HG02623 (cell line): ENCODE measurements at regions not wholly inside any gene's neighbourhood (a gene's known extent, or its start where the extent isn't known, plus 50 kb on each side); places are given as distances from the start of the nearest gene placed in this dataset.

ENCODE experiments used
- ATAC-seq: cut with Tn5 transposase; IDR thresholded peaks from one replicate; pipeline ENCODE4 v1.9.1; 2021; ENCODE audit warnings: moderate library complexity; ENCODE audit not compliant: unreplicated experiment

DNA sequence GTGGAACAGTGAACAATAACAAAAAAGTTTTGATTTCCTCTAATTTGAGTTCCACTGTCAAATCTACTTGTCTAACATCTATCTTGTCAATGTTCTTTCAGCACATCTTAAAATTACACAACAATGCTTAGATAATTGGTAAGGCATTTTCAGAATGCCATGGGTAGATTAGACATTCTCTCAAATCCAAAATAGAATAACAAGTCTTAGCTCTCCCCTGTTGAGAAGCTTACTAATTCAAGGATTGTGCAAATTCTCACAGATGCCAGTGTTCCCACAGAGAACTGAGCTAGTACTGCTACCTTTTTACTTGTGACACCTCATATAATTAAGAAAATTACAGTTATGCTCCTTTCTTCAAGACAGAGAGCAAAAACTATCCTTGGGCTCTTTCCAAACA lies 2442.0 kb downstream of the PCDH7 start:
- no peak for ATAC-seq

DNA sequence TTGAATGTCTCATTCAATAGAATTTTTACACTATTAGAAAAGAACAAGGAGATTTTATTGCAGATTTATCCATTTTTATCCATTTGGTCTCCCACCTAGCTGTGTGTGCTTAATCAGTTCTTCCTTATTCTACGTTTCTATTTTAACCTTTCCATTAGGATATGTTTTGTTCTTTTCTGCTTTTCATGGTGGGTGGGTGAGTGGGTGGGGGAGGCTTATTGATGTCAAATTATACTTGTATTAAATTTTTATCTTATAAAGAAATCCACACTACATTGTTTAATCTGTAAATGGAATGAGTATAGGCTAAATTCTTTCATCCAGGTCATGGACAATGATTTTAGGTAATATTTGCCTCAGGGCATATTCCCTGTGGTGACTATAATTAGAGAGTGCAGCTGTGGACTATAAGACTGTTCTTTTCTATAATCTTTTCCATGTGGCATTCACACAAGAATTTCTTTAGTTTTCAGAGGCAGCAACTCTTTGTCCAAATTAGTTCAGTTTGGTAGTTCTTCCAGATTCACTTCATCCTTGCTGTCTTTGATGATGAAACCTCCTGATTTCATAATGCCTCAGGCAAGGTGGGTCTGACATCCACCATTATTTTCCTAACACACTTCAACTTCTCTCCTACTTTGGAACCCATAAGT lies 2451.8 kb downstream of the PCDH7 start:
- ATAC-seq = no peak

DNA sequence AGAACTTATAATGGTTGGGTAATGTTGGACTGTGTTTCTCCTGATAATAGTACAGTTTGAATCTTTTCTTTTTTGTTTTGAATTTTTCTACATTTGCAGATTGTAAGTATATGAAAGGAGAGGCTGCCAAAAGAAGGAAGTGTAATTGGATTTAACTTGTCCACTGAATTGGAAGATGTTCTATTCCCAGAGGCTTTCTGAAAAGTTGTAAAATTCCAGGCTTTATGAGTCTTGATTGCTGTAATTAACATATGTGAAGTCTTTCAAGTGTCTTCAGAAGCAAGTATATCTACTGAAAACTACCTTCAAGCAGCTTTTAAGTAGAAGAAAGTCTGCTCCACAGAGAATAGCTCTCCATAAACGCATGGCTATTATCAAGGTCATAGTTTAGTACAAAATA lies 2456.4 kb downstream of the PCDH7 start:
- ATAC-seq = no peak

DNA sequence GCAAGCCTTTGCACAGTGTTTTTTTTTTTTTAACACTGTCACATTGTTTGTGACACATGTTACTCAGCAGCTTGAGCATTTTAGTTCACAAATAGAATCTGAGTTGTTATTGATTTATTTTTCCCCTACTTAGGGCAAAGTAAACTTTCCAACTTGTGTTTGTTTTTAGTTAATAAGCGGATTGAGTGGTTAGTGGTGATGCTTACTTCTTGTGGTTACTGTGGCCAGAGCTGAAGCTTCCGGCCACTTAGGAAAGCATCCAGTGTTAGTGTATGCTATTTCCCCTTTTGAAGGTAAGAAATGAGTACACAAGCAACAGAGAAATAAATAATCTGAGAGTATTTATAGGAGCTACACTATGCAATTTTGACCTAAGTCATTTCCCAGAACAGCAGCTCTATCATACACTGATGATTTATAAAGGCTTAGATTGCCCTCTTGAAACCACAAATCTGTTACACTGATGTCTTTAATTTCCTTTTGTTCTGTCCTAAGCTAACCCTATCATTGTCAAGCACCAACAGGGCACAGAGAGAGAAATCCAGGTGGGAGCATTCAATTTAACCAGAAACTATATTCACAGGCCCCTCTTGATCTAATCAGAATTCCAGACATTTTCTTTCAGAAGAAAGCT lies 2464.6 kb downstream of the PCDH7 start:
- ATAC-seq = peak; percentile 92

DNA sequence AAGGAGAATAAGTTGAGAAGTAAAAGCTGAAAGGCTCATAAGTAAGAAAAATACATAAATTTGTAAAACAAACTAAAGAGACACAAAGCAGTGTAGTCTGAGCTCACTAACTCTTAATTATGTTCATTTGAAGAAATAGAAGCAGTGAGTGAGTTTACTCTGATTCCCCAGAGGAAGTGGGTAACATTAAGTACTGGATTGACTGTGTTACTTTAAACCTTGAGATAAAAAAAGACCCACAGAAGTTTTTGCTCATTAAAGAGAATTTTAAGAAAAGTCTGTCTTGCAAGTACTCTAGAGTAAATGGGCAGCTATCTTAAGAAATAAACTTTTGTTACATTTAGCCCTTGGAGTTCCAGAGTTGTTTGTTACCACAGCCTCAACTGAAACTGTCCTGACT lies 2466.9 kb downstream of the PCDH7 start:
- peak; percentile 47 for ATAC-seq

DNA sequence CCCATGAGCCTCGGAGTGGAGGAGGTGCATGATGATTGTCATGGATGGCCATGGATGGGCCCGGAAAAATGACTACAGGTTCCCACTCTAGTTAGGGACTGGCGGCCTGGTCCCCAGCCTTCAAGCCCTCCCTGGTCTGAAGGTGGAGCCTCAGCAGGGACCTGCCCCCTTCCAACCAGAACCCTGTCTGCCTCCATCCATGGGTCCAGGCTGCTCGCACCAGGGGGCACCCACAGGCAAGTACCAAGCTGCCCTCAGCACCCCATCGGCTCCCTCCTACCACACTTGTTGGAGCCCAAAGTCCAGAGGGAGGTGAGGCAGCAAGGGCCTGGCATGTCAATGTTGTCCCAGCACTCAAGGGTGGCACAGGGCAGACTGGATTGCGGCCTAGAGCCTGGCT lies 2468.6 kb downstream of the PCDH7 start:
- ATAC-seq = no peak

DNA sequence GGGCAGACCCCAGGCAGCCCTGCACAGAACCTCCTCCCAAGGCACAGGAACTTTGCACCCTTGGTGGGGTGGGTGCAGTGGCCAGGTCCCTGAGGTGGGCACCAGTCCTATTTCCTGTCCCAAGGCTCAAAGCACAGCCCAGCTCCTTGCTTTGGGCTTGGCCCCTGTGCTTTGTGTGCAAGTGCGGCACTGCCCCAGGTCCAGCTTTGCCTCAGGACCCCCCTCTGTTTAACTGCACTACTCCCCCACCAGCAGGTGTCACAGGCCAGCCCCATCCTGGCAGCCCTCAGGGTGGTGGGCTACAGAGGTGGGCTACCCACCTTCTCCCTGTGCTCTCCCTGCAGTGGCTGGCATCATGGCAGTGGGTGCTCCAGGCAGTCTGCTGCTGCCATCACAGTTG lies 2469.0 kb downstream of the PCDH7 start:
- no peak for ATAC-seq

DNA sequence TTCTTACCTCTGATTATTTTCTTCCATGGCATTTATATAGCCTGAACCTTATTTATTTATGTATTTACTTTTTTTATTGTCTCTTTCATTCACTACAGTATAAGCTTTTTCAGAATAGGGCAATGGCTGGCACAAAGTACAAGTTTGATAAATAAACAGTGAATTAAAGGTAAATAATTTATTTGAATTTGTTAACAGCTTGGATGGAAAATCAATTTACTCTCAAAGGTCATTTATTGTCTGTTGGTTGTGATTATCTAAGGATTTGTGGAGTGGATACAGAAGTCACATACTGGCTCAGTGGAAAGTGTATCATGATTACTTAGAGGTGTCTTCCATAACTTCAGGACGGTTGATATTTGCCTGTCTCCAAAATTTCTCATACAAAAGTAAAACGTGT lies 2472.9 kb downstream of the PCDH7 start:
- ATAC-seq = no peak

DNA sequence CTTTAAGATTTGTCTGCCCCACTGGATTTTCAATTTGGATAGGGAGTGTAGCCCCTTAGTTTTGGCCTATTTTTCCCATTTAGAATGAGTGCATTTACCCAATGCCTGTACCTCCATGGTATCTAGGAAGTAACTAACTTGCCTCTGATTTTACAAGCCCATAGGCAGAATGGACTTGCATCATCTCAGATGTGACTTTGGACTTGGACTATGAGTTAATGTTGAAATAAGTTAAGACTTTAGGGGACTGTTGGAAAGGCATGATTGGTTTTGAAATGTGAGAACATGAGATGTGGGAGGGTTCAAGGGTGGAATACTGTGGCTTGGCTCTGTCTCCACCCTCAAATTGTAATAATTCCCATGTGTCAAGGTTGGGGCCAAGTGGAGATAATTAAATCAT lies 2480.2 kb downstream of the PCDH7 start:
- ATAC-seq = no peak

DNA sequence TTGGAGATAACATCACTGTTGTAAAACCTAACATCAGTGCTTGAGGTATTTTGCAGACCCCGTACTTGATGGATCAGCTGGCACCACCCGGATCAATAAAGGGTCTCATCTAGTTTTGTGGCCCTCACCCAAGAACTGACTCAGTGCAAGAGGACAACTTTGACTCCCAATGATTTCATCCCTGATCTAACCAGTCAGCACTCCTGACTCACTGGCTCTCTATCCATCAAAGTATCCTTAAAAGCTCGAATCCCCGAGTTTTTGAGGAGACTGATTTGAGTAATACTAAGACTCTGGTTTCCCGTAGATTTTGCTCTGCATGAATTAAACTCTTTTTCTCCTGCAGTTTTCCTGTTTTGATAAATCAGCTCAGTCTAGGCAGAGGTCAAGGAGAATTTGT lies 2498.1 kb downstream of the PCDH7 start:
- no peak for ATAC-seq

DNA sequence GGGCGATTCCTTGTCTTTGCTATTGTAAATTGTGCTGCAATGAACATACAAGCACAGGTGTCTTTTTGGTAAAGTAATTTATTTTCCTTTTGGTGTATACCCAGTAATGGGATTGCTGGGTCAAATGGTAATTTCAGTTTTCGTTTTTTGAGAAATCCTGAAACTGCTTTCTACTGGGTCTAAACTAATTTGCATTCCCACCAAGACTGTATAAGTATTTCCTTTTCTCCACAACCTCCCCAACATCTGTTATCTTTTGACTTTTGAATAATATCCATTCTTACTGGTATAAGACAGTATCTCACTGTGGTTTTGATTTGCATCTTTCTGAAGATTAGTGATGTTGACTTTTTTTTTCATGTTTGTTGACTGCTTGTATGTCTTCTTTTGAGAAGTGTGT lies 2506.0 kb downstream of the PCDH7 start:
- ATAC-seq = peak; percentile 93

DNA sequence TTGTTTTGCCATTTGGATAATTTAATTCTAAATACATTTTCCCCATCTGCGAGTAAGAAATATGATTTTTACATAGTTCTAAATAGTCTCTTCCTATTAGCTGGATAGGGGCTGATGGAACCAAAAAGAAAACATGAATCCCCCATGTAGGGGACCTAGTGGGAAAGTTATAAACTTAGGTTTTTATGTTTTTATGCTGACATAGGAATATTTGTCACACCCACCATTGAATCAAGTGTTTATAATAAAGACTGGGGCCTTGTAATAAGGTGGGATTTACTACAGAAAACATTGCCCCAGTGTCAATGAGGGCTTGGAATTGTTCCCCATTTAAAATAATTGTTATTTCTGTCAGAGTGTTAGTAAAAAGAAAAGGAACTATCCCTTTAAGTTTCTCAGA lies 2506.6 kb downstream of the PCDH7 start:
- ATAC-seq = no peak

DNA sequence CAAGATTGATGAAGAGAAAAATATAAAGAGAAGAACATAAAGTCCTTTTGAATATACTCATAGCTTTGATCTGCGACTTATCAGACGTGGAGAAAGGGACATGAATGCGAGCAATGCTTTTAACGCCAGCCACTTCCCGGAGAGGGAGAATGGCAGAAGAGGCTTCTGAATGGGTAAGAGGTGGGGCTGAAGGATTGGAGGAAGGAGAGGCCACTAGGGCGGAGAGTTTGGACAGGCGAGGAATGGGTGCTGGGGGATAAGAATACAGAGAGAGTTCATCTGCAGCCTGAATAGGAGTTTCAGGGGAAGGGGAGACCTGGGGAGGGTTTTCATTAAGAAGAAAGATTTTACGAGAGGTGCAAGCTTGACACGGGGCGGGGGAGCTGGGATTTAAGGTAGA lies 2534.9 kb downstream of the PCDH7 start:
- ATAC-seq = no peak

DNA sequence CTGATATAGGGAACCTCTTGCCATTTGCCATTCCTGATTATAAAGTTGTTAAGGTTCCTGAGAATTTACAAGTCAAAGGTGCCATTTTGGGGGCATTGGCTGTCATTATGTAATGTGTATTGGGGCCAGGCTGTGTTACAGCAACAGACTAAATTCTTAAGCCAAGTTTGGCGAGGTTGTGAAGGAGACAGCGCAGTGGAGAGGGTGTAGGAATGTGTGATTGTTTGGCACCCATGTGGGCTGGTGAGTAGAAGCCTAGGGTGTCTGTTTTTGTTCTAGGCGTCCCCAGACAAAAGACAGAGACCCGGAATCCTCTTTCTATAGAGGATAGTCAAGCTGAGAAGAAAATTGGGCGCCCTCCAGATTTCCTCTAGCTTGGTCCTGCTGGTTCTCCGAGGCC lies 2535.3 kb downstream of the PCDH7 start:
- no peak for ATAC-seq

DNA sequence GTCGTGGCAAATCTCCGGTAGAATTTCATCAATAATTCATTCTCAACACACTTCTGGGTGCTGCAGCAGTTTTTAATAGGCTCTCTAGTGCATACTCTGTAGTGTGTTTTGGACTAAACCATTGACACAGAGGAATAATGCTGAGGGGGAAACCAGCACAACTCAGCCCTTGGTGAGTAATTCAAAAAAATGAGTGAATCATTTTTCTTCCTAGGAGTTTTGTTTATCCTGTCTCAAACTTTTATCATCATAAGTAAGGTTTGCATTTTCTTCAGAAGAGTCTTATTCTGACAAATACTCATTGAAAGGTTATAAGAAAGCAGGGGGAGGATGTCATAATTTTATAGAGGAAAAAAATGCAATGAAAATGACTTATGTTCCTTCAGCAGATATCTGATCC lies 2542.7 kb downstream of the PCDH7 start:
- ATAC-seq = no peak

DNA sequence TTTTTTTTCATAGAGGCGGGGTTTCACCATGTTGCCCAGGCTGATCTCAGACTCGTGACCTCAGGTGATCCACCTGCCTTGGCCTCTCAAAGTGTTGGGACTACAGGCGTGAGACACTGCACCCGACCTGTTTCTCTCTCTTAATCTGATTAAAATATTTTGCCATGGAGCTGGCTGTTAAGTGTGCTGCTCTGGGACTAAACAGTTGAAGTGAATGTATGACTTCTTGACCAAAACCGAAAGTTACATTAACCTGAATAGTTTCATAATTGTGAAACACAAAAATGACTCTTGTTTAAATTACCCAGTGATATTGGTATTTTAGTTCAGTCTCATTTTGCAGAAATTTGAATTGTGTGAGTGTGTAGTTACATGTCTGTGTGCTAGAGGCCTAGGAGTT lies 2548.6 kb downstream of the PCDH7 start:
- no peak for ATAC-seq

DNA sequence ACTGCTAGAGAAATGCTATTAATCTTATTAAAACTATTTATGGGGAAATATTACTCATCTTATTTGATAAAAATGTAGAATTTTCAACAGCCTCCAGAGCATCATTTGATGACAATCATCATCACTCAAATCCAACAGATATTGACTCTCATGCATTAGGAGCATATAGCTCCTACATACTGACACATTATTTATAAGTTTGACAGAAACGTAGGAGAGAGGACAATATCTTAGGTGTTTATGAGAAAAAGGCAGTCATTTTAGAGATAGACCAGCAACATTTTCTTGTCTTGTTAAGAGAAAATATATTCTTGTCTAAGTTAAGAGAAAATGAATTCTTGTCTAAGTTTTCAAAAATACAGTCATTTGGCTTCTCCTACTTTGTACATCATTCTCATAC lies 2550.2 kb downstream of the PCDH7 start:
- ATAC-seq = no peak

DNA sequence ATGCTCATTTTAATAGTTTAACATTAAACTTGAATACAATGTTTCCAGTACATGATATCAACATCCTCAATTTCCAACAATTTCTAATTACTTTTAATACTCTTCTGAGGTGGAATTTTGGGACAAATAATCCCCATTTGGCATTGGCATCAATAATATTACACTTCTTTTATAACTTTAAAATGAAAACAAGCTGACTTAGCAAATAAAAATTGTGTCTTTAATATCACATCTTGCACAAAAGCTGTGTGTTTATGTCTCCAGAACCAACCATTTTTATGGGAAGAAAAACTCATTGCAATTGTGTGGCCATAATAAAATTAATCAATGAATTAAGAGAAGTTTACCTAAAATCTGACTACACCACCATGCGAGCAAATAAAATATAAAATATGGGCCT lies 2552.6 kb downstream of the PCDH7 start:
- ATAC-seq = no peak

DNA sequence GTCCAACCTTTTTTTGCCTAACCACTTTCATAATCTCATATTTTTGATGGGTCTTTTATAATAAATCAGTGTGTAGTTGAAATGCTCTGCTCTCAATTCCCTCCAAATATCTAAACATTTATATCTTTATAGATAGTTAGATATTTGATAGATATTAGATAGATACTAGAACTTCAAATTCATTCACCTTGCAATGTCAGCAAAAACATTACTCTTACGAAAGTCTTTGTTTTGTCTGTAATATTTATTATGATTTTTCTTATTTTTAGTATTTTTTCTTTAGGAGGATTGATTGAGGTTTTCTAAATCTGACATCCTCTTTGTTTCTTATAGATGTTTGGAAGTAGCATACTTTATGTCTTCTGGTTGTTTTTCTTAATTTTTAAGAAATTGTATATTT lies 2563.6 kb downstream of the PCDH7 start:
- no peak for ATAC-seq

DNA sequence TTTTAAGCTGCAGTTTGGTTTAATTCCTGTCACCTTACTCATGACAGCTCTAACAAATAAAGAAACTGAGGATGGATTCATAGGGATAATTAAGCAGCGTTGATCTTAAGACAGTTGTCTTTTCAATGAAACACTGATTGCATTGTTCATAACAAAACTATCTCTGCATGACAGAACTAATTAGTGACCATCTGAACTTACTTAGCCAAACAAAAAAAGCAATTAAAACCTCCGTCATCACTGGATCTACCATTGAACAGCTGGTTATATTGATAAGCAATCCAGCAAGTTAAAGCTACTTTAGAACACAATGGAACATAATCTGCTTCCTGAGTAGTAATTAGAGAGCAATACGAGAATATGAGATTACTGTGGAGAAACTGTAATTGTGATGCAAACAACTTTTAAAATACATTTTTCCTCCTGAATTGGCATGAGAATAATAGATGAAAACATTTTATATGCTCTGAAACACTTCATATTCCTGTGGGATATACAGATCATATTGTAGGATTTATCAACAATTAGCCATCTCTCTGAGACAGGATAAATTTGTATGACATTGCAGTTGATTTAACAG lies 2576.8 kb downstream of the PCDH7 start:
- no peak for ATAC-seq

DNA sequence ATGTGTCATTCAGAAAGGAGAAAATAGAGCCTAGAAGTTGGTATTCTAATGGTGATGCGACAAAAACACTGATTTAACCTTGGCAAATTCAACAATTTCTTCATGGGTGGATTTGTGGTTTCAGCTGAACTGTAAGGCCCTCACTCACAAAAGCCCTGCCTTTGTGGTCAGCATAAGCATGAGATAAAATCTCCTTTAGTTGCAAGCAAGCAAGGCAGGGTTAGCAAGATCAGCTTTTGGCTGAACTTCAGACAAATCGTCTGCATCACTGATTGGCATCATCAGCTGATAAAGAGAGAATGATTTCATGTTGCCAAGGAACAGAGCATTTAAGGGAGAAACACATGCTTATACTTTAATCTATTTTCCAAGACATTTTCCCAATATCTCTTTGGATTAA lies 2582.2 kb downstream of the PCDH7 start:
- no peak for ATAC-seq

DNA sequence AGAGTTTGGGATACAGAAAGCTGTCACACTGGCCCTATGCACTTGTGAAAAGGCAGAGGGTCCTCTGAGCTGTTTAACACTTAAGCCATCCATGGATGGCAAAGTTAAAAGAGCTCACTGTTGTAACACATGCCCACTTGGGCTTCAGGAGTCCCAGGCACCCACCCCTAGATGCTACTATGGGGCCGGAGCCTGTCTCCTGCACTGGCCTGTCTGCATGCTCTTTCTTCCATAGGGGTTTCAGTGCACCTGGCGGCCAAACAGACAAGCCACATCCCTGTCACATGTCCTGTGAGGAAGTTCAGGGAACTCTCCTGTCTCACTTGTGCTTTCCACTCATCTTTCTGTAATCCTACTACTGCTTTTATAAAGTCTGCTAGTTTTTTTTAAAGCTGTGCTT lies 2586.0 kb downstream of the PCDH7 start:
- ATAC-seq = no peak

DNA sequence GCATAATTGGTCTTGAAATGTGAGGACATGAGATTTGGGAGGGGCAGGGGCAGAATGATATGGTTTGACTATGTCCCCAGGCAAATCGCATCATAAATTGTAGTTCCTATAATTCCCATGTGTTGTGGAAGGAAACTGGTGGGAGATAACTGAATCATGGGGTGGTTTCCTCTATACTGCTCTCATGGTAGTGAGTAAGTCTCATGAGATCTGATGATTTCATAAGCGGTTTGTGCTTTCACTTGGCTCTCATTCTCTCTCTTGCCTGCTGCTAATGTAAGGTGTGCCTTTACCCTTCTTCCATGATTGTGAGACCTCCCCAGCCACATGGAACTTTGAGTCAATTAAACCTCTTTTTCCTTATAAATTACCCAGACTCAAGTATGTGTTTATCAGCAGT lies 2595.9 kb downstream of the PCDH7 start:
- ATAC-seq = no peak
